Skin epidermis (tissue), 12 donors: ENCODE measurements at regions not wholly inside any gene's neighbourhood (a gene's known extent, or its start where the extent isn't known, plus 50 kb on each side); places are given as distances from the start of the nearest gene placed in this dataset.
"Not testable (repeated sequence)": the region's sequence is repeated elsewhere in the genome, so short reads cannot be mapped to it uniquely, and the experiment has no call there.

Experiments used
- H3K27ac ChIP-seq, 21 experiments: fragments of 200-600 bp; sonication (generic) in 11 of 21; one replicate each; pipeline ENCODE4 v1.5.0; 2020; ENCODE audit warnings: mild to moderate bottlenecking in 3 of 21, inconsistent platforms in 2 of 21, moderate library complexity in 2 of 21
- H3K4me3 ChIP-seq, 7 experiments: fragments of 200-600 bp; sonication (generic) in 2 of 7; one replicate each; pipeline ENCODE4 v1.5.0; 2020; ENCODE audit warnings: inconsistent platforms in 2 of 7, mild to moderate bottlenecking in 2 of 7, moderate library complexity in 1 of 7

GRCh38 chr1:78715181-78715661 lies 65.6 kb downstream of the IFI44 start:
- Histone ChIP-seq H3K4me3 (no peak overlapping the region), H3K27ac (no peak overlapping the region)

- Histone ChIP-seq H3K4me3 (no peak overlapping the region), H3K27ac (no peak overlapping the region)
These were observed 66.6 kb downstream of the IFI44 start for GRCh38 chr1:78716186-78716585.

GRCh38 chr1:78718566-78718965 lies 68.9 kb downstream of the IFI44 start:
- H3K27ac ChIP-seq: no peak overlapping the region
- H3K4me3 ChIP-seq: no peak overlapping the region

- no peak overlapping the region for H3K27ac ChIP-seq
- H3K4me3 ChIP-seq: no peak overlapping the region
These were observed 71.5 kb downstream of the IFI44 start for GRCh38 chr1:78721136-78721535.

GRCh38 chr1:78722105-78722504 lies 72.5 kb downstream of the IFI44 start:
- no peak overlapping the region for H3K4me3 ChIP-seq

GRCh38 chr1:78722521-78722920 lies 72.9 kb downstream of the IFI44 start:
- no peak overlapping the region for H3K27ac ChIP-seq

More at GRCh38 chr1:78722105-78722504, 72.5 kb downstream of the IFI44 start:
- no peak overlapping the region for H3K27ac ChIP-seq

GRCh38 chr1:78722947-78723346 lies 73.3 kb downstream of the IFI44 start:
- Histone ChIP-seq H3K27ac (no peak overlapping the region), H3K4me3 (no peak overlapping the region)

More at GRCh38 chr1:78722521-78722920, 72.9 kb downstream of the IFI44 start:
- H3K4me3 ChIP-seq: no peak overlapping the region

GRCh38 chr1:78726686-78727085 lies 77.1 kb downstream of the IFI44 start:
- Histone ChIP-seq H3K27ac (no peak overlapping the region), H3K4me3 (no peak overlapping the region)

- H3K27ac ChIP-seq: no peak overlapping the region
- H3K4me3 ChIP-seq: no peak overlapping the region
These were observed 78.7 kb downstream of the IFI44 start for GRCh38 chr1:78728359-78728758.

- no peak overlapping the region for H3K27ac ChIP-seq
These were observed 80.4 kb downstream of the IFI44 start for GRCh38 chr1:78730054-78730453.

GRCh38 chr1:78731674-78732073 lies 82.0 kb downstream of the IFI44 start:
- Histone ChIP-seq H3K4me3 (no peak overlapping the region), H3K27ac (no peak overlapping the region)

More at GRCh38 chr1:78730054-78730453, 80.4 kb downstream of the IFI44 start:
- no peak overlapping the region for H3K4me3 ChIP-seq

GRCh38 chr1:78737241-78737640 lies 87.6 kb downstream of the IFI44 start:
- Histone ChIP-seq H3K4me3 (no peak overlapping the region), H3K27ac (no peak overlapping the region)

- Histone ChIP-seq H3K27ac (no peak overlapping the region), H3K4me3 (no peak overlapping the region)
These were observed 94.0 kb downstream of the IFI44 start for GRCh38 chr1:78743626-78744025.

GRCh38 chr1:78745111-78745510 lies 95.5 kb downstream of the IFI44 start:
- H3K4me3 ChIP-seq: no peak overlapping the region
- no peak overlapping the region for H3K27ac ChIP-seq

- not testable (repeated sequence) for H3K27ac ChIP-seq, H3K4me3 ChIP-seq
These were observed 104.0 kb downstream of the IFI44 start for GRCh38 chr1:78753679-78754078.

- Histone ChIP-seq H3K27ac (no peak overlapping the region), H3K4me3 (no peak overlapping the region)
These were observed 106.4 kb downstream of the IFI44 start for GRCh38 chr1:78755986-78756385.

GRCh38 chr1:78758506-78758905 lies 108.9 kb downstream of the IFI44 start:
- Histone ChIP-seq H3K4me3 (no peak overlapping the region), H3K27ac (no peak overlapping the region)

- no peak overlapping the region for H3K4me3 ChIP-seq
These were observed 110.2 kb downstream of the IFI44 start for GRCh38 chr1:78759881-78760280.

GRCh38 chr1:78760858-78761257 lies 111.2 kb downstream of the IFI44 start:
- H3K27ac ChIP-seq: no peak overlapping the region
- H3K4me3 ChIP-seq: no peak overlapping the region

More at GRCh38 chr1:78759881-78760280, 110.2 kb downstream of the IFI44 start:
- no peak overlapping the region for H3K27ac ChIP-seq

- no peak overlapping the region for H3K4me3 ChIP-seq
- no peak overlapping the region for H3K27ac ChIP-seq
These were observed 112.5 kb downstream of the IFI44 start for GRCh38 chr1:78762113-78762512.

- H3K4me3 ChIP-seq: no peak overlapping the region
- H3K27ac ChIP-seq: no peak overlapping the region
These were observed 115.9 kb downstream of the IFI44 start for GRCh38 chr1:78765489-78765888.

- no peak overlapping the region for H3K4me3 ChIP-seq
- H3K27ac ChIP-seq: no peak overlapping the region
These were observed 130.2 kb downstream of the IFI44 start for GRCh38 chr1:78779831-78780230.
